ENCODE measurements at regions not wholly inside any gene's neighbourhood (a gene's known extent, or its start where the extent isn't known, plus 50 kb on each side); places are given as distances from the start of the nearest gene placed in this dataset.
"Not testable (repeated sequence)": the region's sequence is repeated elsewhere in the genome, so short reads cannot be mapped to it uniquely, and the experiment has no call there.

DNA sequence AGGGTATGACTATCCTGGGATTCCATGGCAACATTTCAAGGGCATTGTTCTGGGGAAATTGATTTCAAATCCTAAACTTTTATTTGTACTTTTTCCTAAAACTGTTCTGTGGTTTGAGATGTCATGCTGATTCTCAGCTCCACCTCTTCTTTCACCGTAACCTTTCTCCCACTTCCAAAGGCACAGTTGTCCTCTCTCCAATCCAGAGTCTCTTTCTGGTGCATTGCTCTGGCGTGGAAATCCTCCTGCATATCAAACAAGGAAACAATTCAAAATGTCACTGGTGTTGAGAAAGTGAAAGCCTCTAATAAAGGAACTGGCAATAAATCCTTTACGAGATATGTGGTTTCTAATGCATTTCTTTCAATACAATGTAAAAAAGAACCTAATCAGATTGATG is 155.1 kb upstream of the CDH2 start:
- DNase-seq (ENCODE audit: low read depth in 2 of 2), result no peak

DNA sequence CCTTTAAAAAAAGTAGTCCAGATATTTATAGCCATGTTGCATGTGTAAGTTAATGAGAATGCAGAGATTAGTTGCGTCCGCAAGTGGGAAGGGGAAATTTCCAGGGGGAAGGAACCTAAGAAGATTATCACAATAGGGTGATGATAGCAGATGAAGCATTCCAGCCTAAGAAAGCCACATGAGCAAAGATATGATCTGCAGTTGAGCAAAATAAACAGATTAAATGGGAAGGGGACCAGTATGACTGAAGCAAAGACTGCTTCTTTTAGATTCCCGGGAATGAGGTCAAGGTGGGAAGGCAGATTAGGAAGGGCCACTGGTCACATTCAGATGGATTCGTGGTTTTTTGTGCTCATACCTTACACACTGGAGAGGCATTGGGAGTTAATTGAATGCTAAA is 154.6 kb upstream of the CDH2 start:
- DNase-seq (ENCODE audit: low read depth in 2 of 2), result no peak

DNA sequence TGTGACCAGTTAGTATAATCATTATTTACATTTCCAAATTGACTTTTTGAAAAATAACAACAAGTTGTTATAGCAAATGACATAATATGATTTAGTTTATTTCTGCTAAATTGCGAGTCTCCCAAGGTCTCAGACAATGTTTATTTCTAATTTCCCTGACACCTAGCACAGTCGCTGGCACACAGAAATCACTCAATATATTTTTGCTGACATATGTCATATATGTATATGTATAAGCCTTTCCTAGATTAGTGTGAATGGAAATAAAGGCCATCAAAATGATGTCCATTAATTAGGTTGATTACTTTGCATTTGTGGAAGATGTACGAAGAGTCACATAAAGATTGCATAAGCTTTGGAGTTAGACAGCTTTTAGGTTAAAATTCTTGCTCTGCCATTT is 136.7 kb upstream of the CDH2 start:
- DNase-seq (ENCODE audit: low read depth in 2 of 2), result no peak

DNA sequence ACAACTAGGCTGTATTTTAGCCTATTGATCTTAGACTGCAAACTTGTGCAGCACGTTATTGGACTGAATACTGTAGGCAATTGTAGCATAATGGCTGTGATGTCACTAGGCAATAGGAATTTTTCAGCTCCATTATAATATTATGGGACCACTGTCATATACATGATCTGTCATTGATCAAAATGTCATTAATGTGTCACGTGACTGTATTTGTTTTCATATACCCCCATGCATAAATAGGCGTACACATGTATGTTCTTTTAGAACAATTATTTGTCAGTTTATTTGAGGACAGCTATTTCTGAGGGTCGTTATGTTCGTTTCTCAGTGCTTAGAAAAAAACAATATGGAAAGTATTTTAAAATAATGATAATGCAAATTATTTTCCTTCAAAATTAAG is 111.9 kb upstream of the CDH2 start:
- DNase-seq (ENCODE audit: low read depth in 2 of 2), result no peak

DNA sequence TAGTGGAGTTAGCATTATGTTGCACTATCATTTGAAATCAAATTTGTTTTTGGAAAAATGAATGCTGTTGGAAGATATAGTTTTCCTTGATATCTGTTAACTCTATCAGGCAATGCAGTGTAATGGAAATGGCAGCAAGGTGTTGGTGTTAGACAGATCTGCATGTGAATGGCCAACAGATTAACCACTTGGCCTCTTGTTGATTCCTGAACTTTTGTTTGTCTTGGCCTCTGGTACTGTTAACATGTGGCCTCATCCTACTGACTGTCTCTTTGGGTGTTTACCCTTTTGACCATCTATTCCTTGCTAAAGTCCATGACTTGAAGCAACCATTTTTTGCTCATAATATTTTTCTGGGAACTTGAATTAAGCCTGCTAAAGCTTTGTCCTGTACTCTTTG is 110.2 kb upstream of the CDH2 start:
- DNase-seq (ENCODE audit: low read depth in 2 of 2), result no peak

DNA sequence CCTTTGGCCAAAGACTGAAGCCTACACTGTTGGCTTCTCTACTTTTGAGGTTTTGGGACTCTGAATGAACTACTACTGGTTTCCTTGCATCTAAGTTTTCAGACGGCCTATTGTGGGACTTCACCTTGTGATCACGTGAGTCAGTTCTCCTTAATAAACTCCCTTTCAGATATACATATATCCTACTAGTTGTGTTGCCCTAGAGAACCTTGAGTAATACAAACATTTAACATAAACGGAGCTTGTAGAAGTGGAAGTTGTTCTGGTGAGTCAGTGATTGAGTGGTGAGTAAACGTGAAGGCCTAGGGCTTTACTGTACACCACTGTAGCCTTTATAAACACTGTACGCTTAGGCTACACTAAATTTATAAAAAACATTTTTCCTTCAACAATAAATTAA is 107.2 kb upstream of the CDH2 start:
- DNase-seq (ENCODE audit: low read depth in 2 of 2), result no peak

DNA sequence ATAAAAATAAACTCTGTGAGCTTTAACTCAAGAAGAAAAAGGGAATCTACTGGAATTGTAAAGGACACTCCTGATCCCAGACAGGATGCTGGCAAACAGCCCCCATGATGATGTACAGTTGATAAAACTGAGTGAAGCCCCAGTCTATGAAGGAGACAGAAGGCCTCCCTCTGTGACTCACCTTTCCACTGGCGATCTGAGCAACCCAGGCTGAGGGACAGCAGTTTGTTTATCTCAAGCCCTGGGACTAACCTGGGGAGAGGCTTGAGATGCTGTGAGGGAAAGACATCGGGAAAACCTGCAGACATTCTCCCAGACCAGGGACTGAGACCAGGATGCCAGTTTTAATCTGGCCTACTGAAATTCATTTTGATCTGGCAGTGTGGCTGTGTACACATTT is 104.5 kb upstream of the CDH2 start:
- DNase-seq (ENCODE audit: low read depth in 2 of 2), result no peak

DNA sequence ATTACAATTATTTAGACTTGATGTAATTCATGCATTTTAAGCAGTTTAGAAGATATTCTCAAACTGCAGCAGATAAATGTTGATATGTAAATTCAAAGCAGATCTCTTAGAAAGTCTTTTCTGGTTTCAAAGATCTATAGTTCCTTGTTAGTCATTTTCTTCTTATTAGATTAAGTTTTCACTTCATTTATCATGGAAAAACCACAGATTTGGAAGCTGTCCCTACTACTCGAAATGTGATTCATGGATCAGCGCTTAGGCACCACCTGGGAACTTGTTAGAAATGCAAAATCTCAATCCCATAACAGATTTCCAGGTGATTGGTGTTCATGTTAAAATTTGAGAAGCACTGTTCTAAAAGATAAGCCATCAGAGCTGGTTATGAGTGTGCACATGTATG is 92.8 kb upstream of the CDH2 start:
- no peak for DNase-seq (ENCODE audit: low read depth in 2 of 2)

DNA sequence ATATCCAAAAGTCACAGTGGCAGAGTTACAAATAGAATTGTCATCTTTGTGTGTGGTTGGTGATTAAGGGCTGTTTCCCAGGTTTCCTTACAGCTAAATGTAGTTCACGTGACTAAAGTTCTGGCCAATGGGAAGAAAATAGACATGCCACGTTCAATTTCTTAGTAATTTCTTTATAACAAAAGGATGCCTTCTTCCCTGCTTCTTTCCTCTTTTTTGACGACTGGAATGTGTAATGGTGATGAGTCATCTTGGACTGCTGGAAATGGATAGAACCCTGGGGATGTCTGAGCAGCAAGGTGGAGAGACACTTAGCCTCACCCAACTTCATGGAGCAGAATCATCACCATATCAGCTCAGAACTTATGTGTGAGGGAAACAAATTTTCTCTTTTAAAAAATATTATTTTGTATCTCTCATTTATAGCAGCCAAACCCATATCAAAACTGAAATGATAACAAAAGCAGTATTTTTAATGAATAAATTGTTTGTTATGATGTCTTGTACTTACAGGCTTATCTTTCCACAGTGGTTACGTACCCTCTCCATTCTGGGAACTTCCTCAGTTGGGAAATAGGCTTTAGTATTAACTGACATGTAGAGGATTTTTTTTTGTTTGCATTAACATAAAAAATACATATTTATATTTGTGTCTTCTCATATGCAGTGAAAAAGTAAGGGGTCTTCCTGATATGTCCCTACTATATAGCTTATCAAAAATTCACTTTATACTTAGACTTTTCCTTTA is 91.1 kb upstream of the CDH2 start:
- DNase-seq (ENCODE audit: low read depth in 2 of 2), result peak; percentile 16 to 22

DNA sequence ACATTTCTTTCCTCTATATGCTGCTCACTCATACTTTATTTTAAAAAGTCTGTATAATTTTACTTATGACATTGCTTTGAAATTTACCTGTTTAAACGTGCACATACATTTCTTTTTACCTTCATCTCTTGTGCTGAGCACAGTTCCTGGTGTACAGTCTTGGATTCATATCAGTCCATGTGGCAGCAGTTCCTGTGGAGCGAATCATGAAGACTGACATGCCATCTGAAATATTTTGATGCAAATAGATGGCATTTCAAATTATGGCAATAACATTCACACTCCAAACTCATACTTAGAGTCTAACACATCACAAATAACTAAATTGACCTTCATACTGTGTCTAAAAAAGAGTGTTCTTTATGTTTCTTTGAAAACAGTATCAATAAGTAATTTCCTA is 90.3 kb upstream of the CDH2 start:
- DNase-seq (ENCODE audit: low read depth in 2 of 2), result no peak

DNA sequence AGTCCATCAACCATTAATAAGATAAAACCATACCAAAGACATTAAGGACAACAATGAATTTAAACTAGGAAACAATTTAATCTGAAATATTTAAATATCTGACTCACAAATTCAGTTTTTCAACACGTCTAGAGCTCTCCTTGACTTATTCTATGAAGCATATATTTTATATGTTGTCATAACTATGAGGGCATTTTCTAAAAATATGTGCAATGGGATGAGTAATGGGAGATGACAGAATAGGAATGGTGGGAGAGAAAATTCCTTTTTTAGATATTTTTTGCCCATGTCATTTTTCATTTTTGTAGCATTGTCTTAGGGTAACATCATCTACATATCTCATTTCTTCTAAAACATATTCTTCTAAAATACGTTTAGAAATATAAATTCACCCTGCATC is 79.2 kb upstream of the CDH2 start:
- peak; percentile 2 to 9 for DNase-seq (ENCODE audit: low read depth in 2 of 2)

DNA sequence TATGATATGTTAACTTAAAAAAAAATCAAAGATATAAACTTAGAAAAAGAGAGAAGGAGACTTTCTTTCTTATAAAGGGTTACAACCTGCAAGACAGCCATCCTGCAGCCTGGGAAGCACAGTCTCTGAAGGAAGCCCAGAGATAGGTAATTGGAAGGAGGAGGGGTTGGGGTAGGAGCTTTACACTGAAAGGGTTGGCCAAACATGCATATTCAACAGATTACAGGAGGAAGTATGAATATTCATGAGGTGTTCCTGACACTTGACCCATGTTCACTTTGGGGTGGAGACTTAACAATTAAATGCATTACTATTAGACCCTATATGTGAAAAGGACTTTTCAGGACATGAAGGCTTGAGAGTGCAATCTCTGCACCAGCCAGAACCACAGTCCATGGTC is 71.7 kb upstream of the CDH2 start:
- no peak for DNase-seq (ENCODE audit: low read depth in 2 of 2)

DNA sequence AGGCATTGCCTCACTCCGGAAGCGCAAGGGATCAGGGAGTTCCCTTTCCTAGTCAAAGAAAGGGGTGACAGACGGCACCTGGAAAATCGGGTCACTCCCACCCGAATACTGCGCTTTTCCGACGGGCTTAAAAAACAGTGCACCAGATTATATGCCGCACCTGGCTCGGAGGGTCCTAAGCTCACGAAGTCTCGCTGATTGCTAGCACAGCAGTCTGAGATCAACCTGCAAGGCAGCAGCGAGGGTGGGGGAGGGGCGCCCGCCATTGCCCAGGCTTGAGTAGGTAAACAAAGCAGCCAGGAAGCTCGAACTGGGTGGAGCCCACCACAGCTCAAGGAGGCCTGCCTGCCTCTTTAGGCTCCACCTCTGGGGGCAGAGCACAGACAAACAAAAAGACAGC is 63.7 kb upstream of the CDH2 start:
- not testable (repeated sequence) for DNase-seq (ENCODE audit: low read depth in 2 of 2)

DNA sequence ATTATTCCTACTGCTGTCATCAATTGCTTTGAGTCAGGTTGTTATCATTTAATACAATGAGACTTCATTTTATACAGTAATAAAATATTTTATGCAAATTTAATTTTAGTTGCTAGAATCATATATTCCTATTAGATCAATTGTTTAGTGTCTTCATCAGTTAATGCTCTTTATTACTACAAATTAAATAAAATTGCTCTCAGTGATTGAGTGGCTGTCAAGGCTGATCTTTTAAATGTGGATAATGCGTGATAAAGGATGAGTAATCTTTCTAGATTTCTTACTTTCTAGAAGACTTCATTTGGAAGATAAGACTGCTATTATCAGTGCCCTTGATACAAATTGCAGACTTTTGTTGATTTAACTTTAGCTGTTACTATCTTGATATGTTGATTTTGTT is 59.6 kb upstream of the CDH2 start:
- no peak for DNase-seq (ENCODE audit: low read depth in 2 of 2)

Data from fibroblast of skin of left quadriceps (primary cell).